ENCODE measurements at regions not wholly inside any gene's neighbourhood (a gene's known extent, or its start where the extent isn't known, plus 50 kb on each side); places are given as distances from the start of the nearest gene placed in this dataset.
"Not testable (repeated sequence)": the region's sequence is repeated elsewhere in the genome, so short reads cannot be mapped to it uniquely, and the experiment has no call there.

DNA sequence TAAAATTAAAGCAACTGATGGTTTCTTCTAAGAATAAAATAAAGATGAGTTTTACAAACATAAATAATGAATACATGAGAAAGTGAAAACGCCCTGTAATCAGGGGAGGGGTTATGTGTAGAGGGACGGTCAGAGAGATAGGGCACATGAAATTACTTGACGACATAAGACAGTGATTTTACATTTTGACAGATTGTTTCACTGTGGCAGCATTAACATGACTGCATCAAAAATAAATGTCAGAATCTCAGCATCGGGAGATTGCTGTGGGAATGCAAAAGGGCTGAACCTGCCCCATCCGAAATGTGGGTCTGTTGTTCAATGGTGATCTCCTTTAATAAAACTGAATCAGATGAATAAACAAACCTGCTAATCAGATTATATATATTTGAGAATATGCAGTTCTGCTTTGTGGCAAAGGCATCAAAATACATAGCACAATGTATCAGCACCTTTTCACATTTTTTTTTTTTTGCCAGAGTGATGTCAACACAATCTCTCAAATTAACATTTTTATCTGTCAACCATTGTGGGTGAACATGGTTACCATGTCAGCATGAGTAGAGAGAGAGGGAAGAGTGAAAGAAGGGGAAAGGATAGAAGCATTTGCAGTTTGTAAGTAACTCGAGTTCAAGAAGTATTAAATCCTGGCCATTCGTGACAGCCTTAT, 177.1 kb upstream of the MAN1A1 start:
- no peak for DNase-seq

DNA sequence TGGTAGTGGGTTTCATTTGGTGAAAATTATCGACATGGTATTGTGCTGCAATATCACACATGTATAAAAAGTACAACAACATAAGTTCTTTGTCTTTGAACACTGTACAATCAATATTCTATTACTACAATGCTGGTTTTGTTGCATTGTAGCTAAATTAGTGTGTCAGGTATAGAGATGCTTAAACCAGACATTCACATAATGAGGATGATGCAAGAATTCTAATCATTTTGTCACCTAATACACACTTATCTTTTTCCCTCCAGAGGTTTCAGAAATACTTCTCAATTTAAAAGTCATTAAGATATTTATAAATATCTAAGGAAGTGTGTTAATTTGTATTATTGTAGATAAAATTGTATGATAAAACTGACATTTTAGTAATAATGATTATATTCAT, 174.8 kb upstream of the MAN1A1 start:
- no peak for DNase-seq

DNA sequence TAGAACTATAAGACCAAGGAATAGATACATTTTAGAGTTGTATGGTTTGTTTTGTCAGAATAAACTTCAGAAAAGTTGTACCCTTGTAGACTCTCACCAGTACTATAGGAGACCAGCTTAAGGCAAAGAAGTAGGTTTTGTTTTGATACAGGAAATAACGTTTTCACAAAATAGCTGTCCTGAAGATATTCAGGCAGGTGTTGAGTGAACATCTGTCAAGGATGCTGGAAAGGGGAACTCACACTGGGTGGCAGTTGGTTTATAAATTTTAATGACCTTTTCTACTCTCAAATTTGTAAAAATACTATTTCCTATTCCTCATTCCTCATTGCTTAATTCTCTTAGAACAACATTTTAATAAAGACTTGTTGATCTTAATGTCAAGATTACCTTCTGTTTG, 174.0 kb upstream of the MAN1A1 start:
- no peak for DNase-seq

DNA sequence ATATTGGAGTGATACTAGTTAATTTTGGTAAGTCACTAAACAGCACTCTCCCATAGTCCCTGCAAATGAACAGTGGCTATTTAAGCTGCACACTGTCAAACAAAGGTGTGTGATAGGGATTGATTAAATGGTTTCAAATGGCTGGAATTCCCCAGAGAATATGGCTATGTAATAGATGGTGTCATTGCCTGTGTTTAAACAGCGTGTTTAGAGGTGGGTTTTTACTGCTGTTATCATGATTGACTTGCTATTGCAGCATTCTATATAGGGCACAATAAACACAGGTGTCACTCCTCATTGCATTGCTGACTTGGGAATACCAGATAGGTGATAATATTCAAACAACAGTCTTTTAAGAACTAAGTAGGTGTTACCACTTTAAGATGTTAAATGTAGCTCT, 171.7 kb upstream of the MAN1A1 start:
- DNase-seq = no peak

DNA sequence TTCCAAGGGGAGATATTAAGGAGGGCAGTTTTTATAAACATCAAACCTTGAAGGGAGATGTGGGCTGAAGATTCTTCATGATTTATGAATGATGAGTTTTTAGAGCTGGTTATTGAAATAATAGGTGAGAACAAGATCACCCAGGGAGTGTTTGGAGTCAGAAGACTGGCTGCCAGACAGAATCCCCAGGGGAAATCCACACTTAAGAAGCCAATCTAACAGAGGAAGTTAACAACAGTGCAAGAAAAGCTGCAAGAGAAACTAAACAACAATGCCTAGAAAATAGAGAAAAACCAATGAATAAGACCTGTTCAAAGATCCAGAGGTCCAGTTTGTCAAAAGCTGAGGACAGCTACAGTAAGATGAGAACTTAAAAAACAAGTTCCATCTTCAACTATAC, 167.9 kb upstream of the MAN1A1 start:
- DNase-seq = no peak

DNA sequence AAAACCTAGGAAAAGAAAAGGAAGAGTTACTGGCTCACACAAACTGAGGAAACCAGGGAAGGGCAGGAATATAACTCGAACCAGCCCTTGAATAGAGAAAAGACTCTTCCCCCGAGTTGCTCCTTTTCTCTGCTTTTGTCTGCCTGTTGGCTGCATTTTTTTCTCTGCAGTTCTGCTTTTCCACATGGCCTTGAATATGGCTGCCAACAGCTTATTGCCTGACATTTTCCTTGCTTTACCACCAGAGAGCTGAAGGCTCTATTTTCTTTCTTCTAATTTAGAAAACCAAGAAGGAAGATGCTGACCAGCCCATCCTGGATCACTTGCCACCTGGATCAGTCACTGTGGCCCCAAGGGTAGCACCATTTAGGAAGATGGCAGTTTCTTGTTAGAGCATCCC, 164.8 kb upstream of the MAN1A1 start:
- no peak for DNase-seq

DNA sequence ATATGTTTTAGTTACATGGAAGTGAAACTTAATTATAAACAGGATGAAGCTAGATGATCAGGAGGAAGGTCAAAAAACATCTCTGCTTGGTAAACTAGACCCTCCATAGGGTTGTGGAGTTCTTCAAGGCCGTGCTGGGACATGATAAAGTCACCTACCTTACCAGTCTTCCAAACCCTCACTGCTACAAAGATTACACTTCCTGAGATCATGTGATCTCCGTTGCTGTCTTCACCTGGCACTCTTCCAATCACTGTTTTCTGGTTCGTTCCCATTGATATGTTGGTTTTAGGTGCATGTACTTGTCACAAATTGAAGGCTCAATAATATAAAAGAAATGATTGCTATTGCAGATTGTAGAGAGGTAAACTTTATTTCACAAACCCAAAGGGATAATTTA, 161.5 kb upstream of the MAN1A1 start:
- no peak for DNase-seq

DNA sequence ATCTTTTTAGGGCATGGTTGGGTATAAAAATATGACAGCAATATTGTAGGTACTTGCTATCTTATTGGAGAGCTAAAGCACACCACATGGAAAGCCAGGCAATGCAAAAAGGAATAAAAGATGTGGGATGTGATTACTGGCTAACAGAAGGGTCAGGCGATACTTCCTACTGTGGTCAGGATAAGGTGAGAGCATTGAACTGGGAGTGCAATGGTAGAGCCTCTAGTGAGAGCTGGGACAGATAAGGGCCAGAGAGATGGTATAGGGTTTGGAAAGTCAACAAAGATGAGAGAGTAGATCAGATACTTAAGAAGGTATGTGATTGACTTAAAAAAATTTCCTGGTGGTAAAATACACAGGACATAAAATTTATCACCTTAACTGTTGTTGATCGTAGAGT, 160.7 kb upstream of the MAN1A1 start:
- DNase-seq = no peak

DNA sequence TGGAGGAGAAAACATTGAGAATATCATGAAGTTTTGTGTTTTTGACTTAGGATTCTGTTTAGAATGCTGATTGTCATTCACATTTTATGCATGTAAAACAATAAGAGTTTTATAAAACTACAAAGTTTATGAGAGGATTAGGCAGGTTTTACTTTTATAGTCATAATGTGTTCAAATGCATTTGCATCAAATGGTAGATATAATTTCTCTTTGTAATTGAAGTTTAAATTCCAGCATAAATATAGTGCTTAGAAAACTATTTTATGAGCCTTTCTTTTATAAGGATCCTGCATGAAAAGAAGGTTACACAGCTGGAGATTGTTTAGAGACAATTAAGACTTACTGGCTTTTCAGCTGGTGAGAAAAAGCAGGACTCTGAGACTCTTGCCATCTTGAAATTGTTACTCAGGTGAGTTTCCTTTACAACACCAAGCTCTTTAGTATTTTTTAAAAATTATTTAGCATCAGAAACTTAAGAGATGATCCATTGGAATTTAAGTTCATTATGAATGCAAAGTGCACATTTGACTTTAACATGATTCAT, 157.1 kb upstream of the MAN1A1 start:
- no peak for DNase-seq

DNA sequence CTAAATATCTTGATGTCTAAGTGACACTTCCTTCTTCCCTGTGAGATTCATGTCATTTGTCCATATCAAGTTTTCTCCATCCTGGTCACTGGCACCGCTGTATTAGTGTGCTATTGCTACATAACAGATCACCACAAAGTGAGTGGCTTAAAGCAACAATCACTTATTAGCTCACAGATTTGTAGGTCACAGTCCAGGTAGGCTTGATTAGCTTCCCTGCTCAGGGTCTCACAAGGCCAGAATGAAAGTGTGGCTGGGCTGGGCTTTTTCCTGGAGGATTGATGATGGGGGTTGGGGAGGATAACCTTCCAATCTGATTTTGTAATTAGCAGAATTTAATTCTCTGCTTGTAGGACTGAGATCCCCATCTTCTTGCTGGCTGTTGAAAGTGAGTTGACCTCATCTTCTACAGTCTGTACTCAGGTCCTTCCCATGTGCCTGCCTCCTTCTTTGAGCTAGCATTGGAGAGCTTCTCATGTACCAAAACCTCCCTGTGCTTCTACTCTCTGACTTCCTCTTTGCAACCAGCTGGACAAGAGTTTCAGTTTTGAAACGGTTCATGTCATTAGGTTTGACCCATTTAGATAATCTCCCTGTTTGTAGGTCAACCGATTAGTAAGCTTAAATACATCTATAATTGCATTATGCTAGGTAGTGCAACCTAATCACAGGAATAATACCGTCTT, 152.4 kb upstream of the MAN1A1 start:
- no peak for DNase-seq

DNA sequence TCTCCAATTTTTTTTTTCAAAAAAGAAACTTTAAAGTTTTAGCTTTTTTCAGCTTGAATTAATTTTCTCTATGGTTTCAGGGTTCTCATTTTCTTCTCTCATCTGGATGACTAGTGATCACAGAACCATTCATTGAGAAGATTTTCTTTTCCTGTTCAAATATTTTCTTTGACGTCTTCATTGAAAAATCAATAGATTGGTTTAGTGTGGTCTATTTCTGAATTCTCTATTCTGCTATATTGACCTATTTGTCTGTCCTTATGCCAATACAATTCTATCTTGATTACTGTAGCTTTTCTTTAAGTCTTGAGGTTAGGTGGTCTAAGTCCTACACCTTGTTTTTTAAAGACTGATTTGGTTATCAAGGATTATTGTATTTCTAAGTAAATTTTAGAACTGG, 150.2 kb upstream of the MAN1A1 start:
- DNase-seq = no peak

DNA sequence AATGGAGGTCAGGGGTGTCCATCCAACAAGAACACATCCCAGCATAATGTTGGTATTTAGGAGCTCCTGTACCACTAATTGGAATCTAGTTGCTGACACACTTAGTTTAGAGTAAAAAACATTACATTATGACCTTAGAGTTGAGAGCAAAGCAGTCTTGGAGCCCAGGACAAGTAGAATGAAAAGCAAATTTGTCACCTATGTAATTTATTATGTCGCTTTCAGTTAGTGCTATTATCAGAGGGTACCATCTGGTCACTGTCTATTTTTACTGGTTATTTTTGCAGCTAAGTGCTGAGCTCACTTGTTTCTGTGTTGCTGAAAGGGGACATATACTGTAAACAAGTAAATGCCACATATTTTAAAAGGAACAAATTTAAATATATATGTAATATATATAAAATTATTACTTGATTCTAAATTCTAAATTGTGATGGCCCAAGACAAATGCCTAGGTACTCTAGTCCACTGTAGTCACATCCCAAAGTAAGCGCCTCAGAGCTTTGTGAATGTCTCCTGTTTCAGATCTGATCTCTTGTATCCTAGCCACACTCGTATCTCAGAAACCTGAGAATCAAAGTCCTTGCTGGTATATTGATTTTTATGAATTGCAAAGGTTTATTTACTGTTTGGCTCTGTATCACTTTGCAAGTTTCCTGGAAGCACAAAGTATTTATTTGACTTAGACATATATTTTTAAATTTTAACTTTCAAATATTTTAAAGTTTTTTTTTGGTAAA, 148.6 kb upstream of the MAN1A1 start:
- DNase-seq = no peak

DNA sequence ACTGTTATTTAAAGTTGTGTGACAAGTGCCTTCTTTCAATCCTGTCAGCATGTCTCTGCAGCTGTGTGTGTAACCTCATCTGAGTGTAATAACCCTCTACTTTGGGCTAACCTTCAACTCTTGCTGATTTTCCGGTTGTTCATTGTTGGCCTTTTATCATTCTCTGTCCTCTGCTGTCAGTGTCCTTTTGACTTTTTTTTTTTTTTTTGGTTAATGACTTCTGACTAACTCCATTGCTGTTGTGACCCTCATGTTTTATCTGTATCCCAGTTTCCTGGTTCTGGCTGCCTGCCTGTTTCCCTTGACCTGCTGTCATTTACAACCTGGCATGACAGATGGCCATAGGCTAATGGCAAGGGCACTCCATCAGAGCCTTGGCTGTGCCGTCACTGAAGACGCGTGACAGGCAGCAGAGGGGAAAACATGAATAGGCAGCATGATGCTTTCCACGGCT, 145.7 kb upstream of the MAN1A1 start:
- DNase-seq = no peak

DNA sequence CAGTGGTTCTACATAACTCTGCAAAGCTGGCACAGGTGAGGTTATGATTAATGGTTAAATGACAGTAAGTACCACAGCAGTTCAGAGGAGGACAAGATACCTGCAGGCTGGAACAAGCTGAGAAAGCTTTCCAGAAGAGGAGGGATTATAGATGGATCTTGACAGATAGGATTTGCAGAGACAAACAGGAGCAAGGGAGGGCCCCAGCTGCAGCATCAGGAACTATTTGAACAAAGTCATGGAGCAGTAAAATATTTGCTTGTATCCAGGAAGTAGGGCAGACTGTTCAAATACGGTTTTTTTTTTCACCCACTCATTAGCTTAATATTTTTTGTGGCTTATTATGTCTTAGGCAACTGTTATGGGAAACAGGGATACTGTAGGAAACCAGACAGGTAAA, 144.4 kb upstream of the MAN1A1 start:
- DNase-seq = no peak

DNA sequence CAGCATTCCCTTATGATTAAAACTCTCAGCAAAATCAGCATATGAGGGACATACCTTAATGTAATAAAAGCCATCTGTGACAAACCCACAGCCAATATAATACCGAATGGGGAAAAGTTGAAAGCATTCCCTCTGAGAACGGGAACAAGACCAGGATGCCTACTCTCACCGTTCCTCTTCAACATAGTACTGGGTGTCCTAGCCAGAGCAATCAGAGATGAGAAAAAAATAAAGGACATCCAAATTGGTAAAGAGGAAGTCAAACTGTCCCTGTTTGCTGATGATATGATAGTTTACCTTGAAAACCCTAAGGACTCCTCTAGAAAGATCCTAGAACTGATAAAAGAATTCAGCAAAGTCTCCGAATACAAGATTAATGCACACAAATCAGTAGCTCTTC, 141.6 kb upstream of the MAN1A1 start:
- DNase-seq = not testable (repeated sequence)

DNA sequence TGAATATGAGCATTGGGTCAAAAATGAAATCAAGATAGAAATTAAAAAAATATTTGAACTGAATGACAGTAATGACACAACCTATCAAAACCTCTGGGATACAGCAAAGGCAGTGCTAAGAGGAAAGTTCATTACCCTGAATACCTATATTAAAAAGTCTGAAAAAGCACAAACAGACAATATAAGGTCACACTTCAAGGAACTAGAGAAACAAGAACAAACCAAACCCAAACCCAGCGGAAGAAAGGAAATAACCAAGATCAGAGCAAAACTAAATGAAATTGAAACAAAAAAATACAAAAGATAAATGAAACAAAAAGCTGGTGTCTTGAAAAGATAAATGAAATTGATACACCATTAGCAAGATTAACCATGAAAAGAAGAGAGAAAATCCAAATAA, 140.5 kb upstream of the MAN1A1 start:
- DNase-seq = not testable (repeated sequence)

DNA sequence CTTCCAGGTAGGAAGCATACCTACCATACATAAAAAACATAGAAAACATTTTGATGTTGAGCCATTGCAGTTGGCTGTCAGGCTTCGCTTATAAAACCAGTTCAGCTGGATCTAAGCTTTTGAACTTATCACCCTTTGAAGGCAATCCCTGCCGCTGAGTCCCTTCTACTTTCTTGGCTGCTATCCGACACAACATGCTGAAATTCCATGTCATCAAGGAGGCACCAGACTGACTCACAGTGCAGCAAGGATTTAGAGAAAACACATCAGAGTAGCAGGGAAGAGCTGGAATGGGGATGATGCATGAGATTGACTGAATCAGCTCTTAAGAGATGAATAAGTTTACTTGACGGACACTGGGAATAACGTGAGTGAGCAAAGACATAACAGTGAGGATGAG, 135.0 kb upstream of the MAN1A1 start:
- DNase-seq = no peak

DNA sequence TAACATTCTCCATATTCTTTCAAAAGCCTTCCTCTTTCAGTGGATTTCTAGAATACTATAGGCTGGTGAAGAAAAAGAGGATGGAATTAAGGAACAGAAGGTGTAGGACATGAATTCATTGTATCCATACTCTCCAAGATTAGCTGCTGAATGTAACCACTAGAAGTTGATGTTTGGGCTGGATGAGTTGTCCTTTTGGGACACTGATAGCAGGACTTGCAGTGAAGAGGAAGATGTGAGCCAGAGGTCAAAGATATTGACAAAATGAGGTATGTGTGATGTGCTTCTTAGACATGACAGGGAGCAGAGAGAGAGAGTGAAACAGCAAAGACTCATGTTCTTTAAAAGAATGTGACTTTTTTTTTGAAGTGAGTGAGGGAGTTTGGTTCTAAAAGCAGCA, 134.3 kb upstream of the MAN1A1 start:
- DNase-seq = no peak

DNA sequence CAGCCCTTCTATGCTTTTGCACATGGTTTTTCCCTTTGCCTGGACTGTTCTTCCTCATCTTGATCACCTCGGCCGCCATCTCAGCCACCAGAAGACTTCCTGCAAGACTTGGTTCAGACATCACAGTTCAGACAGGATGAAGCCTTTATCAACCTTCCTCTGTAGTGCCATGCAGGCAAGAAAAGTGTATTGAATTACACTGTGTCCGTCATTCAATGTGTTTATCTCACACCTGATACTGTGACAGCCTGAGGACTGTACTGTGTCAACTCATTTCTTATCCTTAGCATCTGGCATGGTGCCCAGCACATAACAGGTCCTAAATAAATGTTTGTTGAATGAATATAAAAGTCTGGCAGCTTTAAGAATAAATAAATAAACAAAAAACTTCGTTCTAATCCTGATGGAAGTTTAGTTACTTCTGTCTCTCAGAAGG, 133.3 kb upstream of the MAN1A1 start:
- DNase-seq = no peak

DNA sequence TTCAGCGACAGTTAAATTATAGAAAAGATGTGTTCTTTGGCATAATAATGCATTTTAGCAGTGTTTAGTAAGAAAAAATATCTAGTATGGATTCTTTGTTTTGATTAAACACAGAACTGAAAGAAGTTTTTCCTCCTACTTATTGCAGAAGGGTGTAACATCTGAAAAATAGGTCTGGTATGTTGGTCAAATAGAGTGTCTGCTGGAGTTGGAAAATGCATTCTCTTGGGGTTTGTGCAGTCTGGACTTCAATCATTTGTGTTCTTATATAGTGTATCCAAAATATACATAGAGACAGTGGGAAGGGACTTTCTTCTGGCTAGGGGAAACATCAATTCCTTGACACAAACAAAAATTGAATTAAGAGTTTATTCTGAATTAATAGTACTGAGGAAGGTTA, 132.4 kb upstream of the MAN1A1 start:
- DNase-seq = no peak

DNA sequence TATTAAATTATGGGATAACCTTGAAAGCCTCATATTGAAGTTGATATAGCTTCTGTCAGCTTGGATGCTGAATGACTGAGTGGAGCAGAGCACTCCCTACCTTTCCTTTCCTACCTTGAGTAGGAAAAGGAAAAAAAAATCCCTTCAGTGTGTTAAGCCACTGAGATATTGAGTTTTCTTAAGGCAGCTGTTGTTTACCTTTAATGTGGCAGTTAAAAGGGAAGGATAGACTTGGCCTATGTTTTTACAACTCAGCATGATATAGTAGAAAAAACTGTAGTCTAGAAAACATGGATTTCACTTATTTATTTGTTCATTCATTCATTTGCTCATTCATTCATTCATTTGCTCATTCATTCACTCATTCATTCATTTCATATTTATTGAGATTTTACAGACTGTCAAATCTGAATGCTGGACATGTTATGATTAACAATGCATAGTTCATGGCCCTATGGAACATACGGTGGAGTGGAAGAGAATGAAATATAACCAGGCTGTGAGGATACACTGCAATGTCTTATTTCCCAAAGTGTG, 131.5 kb upstream of the MAN1A1 start:
- no peak for DNase-seq

DNA sequence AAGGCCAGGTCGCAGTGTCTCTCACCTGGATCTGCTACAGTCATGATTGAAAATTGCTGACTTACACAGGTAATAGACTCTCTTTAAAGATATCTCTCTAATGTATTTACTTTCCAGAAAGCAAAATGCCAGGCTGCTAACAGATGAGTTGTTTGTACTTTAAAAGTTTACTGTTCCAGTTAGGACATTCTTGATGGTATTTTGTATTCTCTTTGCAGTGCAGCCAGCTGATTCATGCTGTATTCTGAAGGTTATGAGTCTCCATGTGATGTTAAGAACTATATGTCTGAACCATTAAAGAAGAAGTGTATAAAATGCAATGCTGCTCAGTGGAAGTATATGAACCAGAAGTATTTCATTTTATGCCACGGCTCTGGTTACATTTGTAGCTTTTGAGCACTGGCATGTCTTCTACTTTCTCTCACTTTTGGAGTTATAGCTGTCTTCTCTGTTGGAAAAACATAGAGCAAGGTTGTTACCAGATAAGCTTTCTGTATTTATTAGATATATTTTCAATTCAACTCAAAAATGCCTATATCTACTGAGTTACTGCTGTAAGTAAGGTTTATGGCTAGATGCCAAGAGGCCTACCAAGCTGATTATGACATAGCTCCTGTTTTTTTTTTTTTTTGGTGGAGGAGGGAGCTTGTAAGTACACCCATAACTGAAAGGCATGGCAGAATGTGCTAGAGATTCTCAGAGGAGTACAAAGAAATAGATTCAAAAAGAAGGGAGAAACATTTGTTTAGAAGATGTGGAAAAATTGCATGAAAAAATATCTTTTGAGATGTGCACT, 130.5 kb upstream of the MAN1A1 start:
- no peak for DNase-seq

DNA sequence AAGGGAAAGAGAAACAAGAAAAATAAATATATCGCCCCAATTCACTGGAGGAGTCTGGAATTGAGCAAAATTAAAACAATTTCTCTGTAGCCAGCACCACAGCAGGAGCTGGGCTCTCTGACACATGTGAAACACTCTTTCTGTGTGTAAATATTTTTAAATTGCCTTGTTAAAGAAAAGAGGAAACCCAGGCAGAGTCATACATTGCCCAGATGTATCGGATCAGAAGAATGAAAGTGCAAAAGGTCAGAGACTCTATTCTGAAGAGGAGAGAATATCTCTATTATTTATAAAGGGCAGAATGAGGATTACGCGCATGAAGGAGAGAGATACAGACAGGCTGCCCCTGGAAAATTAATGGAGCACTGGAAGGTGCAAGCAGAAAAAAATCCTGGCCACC, 127.0 kb upstream of the MAN1A1 start:
- no peak for DNase-seq
